Ishikawa (cell line): ENCODE measurements at regions not wholly inside any gene's neighbourhood (a gene's known extent, or its start where the extent isn't known, plus 50 kb on each side); places are given as distances from the start of the nearest gene placed in this dataset.

Experiments
- CEBPB ChIP-seq: IDR thresholded peaks from 2 replicates; pipeline ENCODE4 v1.6.1; 2012
- CREB1 ChIP-seq: IDR thresholded peaks from 2 replicates; pipeline ENCODE4 v1.6.1; 2012; ENCODE audit warnings: low read depth
- EGR1 ChIP-seq: IDR thresholded peaks from 2 replicates; pipeline ENCODE4 v1.6.1; 2012
- EP300 ChIP-seq: IDR thresholded peaks from 2 replicates; pipeline ENCODE4 v1.6.1; 2012; ENCODE audit warnings: borderline replicate concordance
- FOXM1 ChIP-seq: IDR thresholded peaks from 2 replicates; pipeline ENCODE4 v1.6.1; 2012; ENCODE audit warnings: low read depth, borderline replicate concordance
- MAX ChIP-seq: IDR thresholded peaks from 2 replicates; pipeline ENCODE4 v1.6.1; 2012
- NFIC ChIP-seq: IDR thresholded peaks from 2 replicates; pipeline ENCODE4 v1.6.1; 2012
- TAF1 ChIP-seq: IDR thresholded peaks from 2 replicates; pipeline ENCODE4 v1.6.1; 2012; ENCODE audit warnings: low read depth, mild to moderate bottlenecking
- TCF12 ChIP-seq: IDR thresholded peaks from 2 replicates; pipeline ENCODE4 v1.6.1; 2012; ENCODE audit warnings: low read depth
- TEAD4 ChIP-seq: IDR thresholded peaks from 2 replicates; pipeline ENCODE4 v1.6.1; 2012
- USF1 ChIP-seq: IDR thresholded peaks from 2 replicates; pipeline ENCODE4 v1.6.1; 2012
- YY1 ChIP-seq: IDR thresholded peaks from 2 replicates; pipeline ENCODE4 v1.6.1; 2012; ENCODE audit warnings: low read depth
- ZBTB7A ChIP-seq: IDR thresholded peaks from 2 replicates; pipeline ENCODE4 v1.6.1; 2012; ENCODE audit warnings: low read depth
- TF ChIP-seq, protein P1 (sequence below): IDR thresholded peaks from 2 replicates; pipeline ENCODE4 v1.6.1; 2012; ENCODE audit warnings: low read depth, mild to moderate bottlenecking

DNA sequence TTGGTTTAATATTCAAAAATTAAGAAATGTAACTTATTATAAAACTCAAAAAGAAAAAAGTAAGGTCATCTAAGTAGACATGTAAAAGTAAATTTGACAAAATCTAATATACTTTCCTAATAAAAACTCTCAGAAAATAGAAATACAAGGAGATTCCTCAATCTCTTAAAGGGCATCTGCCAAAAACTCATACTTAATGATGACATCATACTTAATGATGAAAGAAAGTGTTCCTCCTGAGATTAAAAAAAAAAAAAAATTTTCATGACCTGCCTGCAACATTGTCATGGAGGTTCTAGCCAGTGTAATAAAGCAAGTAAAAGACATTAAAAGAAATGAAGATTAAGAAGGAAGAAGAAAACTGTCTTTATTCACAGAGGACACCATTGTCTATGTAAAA lies 325.7 kb upstream of the BTBD3 start:
- TF ChIP-seq MAX = no peak
- no peak for TF ChIP-seq TEAD4
- TF ChIP-seq, protein P1, sequence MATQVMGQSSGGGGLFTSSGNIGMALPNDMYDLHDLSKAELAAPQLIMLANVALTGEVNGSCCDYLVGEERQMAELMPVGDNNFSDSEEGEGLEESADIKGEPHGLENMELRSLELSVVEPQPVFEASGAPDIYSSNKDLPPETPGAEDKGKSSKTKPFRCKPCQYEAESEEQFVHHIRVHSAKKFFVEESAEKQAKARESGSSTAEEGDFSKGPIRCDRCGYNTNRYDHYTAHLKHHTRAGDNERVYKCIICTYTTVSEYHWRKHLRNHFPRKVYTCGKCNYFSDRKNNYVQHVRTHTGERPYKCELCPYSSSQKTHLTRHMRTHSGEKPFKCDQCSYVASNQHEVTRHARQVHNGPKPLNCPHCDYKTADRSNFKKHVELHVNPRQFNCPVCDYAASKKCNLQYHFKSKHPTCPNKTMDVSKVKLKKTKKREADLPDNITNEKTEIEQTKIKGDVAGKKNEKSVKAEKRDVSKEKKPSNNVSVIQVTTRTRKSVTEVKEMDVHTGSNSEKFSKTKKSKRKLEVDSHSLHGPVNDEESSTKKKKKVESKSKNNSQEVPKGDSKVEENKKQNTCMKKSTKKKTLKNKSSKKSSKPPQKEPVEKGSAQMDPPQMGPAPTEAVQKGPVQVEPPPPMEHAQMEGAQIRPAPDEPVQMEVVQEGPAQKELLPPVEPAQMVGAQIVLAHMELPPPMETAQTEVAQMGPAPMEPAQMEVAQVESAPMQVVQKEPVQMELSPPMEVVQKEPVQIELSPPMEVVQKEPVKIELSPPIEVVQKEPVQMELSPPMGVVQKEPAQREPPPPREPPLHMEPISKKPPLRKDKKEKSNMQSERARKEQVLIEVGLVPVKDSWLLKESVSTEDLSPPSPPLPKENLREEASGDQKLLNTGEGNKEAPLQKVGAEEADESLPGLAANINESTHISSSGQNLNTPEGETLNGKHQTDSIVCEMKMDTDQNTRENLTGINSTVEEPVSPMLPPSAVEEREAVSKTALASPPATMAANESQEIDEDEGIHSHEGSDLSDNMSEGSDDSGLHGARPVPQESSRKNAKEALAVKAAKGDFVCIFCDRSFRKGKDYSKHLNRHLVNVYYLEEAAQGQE = no peak
- no peak for TF ChIP-seq YY1
- TF ChIP-seq TCF12 = no peak
- TF ChIP-seq EP300 = no peak
- no peak for TF ChIP-seq EGR1
- TF ChIP-seq CEBPB = no peak
- TF ChIP-seq USF1 = no peak
- TF ChIP-seq ZBTB7A = no peak
- no peak for TF ChIP-seq FOXM1
- no peak for TF ChIP-seq NFIC

GRCh38 chr20:11604339-11604738 lies 313.4 kb upstream of the BTBD3 start:
- TF ChIP-seq YY1 = no peak
- no peak for TF ChIP-seq TCF12

GRCh38 chr20:11607047-11607446 lies 310.6 kb upstream of the BTBD3 start:
- TF ChIP-seq ZBTB7A = no peak
- TF ChIP-seq USF1 = no peak
- no peak for TF ChIP-seq MAX
- no peak for TF ChIP-seq TCF12
- no peak for TF ChIP-seq NFIC
- no peak for TF ChIP-seq YY1
- TF ChIP-seq CEBPB = no peak
- TF ChIP-seq EP300 = no peak
- TF ChIP-seq EGR1 = no peak
- no peak for TF ChIP-seq TEAD4

GRCh38 chr20:11608736-11609135 lies 309.0 kb upstream of the BTBD3 start:
- TF ChIP-seq YY1 (no peak), USF1 (no peak), CEBPB (no peak), TAF1 (no peak), CREB1 (no peak), MAX (no peak), TCF12 (no peak), FOXM1 (no peak), EGR1 (no peak), NFIC (no peak)
- TF ChIP-seq, protein P1 = no peak

- TF ChIP-seq, protein P1 = no peak
- TF ChIP-seq FOXM1 (no peak), YY1 (no peak), NFIC (no peak), MAX (no peak), TEAD4 (no peak), TAF1 (no peak), EP300 (no peak)
Measured at GRCh38 chr20:11624704-11625103, 293.0 kb upstream of the BTBD3 start.
